Fibroblast of mammary gland (primary cell): ENCODE measurements at regions not wholly inside any gene's neighbourhood (a gene's known extent, or its start where the extent isn't known, plus 50 kb on each side); places are given as distances from the start of the nearest gene placed in this dataset.
A peak's percentile ranks its signal among the peaks of the same experiment; 100 is the strongest.

ENCODE experiments used
- DNase-seq: peaks from one replicate; pipeline ENCODE4 v3.0.0-alpha.2; 2010; ENCODE audit warnings: low read depth
- H3K4me3 ChIP-seq: 2 replicates; pipeline ENCODE4 v1.5.1; 2011; ENCODE audit warnings: low read depth, mild to moderate bottlenecking, low read length, moderate library complexity; ENCODE audit not compliant: control insufficient read depth
- TF ChIP-seq, protein P1 (sequence below): conservative IDR thresholded peaks from 2 replicates; pipeline ENCODE4 v1.5.1; 2011; ENCODE audit warnings: low read depth, low read length, inconsistent platforms; ENCODE audit not compliant: control insufficient read depth, insufficient read depth

- DNase-seq, result no peak
- H3K4me3 ChIP-seq, result no peak overlapping the region
- TF ChIP-seq, protein P1, sequence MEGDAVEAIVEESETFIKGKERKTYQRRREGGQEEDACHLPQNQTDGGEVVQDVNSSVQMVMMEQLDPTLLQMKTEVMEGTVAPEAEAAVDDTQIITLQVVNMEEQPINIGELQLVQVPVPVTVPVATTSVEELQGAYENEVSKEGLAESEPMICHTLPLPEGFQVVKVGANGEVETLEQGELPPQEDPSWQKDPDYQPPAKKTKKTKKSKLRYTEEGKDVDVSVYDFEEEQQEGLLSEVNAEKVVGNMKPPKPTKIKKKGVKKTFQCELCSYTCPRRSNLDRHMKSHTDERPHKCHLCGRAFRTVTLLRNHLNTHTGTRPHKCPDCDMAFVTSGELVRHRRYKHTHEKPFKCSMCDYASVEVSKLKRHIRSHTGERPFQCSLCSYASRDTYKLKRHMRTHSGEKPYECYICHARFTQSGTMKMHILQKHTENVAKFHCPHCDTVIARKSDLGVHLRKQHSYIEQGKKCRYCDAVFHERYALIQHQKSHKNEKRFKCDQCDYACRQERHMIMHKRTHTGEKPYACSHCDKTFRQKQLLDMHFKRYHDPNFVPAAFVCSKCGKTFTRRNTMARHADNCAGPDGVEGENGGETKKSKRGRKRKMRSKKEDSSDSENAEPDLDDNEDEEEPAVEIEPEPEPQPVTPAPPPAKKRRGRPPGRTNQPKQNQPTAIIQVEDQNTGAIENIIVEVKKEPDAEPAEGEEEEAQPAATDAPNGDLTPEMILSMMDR, result no peak
Observed at GRCh38 chr14:30786701-30787100, 87.7 kb upstream of the COCH start.

- DNase-seq, result peak; percentile 4
- TF ChIP-seq, protein P1, result no peak
- H3K4me3 ChIP-seq, result no peak overlapping the region
Observed at GRCh38 chr14:30790827-30791226, 83.5 kb upstream of the COCH start.

DNA sequence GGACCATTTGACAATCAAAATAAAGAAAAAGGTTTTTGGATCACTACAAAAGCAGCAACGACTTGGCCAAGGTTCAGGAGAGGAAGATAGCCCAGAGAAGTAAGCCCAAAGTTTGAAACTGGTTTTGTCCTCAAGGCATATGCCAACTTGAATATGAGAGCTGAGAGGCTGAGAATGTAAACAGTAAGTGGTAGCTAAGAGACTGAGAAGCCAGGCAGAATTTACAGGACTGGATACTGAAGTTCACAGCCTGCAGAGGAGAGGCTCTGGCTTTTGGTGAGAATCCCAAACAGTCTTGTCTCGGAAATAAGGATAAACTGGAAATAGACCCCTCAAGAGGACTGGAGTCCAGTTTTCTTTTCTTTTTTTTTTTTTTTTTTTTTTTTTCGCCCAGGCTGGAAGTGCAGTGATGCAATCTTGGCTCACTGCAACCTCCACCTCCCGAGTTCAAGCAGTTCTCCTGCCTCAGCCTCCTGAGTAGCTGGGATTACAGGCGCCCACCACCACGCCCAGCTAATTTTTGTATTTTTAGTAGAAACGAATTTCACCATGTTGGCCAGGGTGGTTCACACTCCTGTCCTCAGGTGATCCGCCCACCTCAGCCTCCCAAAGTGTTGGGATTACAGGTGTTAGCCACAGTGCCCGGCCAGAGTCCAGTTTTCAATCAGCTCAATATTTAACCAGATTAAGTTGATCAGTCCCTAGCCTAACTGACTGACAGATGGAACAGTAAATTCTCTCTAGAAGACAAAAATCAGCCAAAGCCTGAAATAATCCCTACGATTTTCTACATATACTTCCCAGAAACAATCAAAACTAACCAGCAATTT is 82.6 kb upstream of the COCH start:
- DNase-seq, result no peak
- no peak overlapping the region for H3K4me3 ChIP-seq
- TF ChIP-seq, protein P1, result no peak

DNA sequence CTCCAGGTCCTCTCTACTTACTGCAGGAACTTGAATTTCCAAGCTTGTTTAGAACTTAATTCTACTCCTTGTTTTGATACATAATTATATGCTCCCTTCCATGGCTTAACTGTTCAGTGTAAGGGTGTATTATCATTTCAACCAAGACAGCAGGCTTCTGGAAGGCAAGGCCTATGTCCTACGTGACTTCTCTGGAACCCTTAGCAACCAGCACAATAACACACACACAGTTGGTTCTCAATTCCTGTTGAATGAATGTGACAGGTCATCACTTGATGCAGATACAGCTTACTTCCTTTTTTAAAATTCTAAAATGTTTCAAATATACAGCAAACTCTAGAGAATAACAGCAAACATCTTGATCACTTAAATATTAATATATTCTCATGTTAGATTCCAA is 77.7 kb upstream of the COCH start:
- H3K4me3 ChIP-seq, result no peak overlapping the region
- TF ChIP-seq, protein P1, result no peak
- DNase-seq, result no peak

DNA sequence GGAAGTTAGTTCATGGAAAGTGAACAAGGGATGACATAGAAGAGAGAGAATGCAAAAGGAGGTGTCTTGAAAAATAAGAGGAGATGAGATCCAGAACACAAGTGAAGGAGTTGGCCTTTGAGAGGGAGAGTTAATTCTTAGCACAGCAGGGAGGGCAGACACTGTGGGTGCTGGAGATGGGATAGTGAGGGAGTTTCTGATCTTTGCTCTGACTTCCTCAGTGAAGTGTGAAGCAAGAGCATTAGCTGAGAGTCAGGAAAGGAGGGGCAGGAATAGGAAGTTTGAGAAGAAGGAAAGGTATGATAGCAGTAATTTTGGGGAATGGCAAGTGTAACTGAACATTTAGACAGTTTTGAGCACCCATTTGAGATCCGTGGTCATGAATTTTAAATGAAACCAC is 75.8 kb upstream of the COCH start:
- no peak for DNase-seq
- no peak overlapping the region for H3K4me3 ChIP-seq
- TF ChIP-seq, protein P1, result no peak

GRCh38 chr14:30798961-30799360 is 75.4 kb upstream of the COCH start:
- TF ChIP-seq, protein P1, result no peak
- DNase-seq, result no peak
- no peak overlapping the region for H3K4me3 ChIP-seq

- no peak for DNase-seq
Observed at GRCh38 chr14:30799933-30800332, 74.4 kb upstream of the COCH start.

More at GRCh38 chr14:30799933-30800332, 74.4 kb upstream of the COCH start:
- TF ChIP-seq, protein P1, result no peak
- H3K4me3 ChIP-seq, result no peak overlapping the region
